ENCODE measurements at regions not wholly inside any gene's neighbourhood (a gene's known extent, or its start where the extent isn't known, plus 50 kb on each side); places are given as distances from the start of the nearest gene placed in this dataset.

DNA sequence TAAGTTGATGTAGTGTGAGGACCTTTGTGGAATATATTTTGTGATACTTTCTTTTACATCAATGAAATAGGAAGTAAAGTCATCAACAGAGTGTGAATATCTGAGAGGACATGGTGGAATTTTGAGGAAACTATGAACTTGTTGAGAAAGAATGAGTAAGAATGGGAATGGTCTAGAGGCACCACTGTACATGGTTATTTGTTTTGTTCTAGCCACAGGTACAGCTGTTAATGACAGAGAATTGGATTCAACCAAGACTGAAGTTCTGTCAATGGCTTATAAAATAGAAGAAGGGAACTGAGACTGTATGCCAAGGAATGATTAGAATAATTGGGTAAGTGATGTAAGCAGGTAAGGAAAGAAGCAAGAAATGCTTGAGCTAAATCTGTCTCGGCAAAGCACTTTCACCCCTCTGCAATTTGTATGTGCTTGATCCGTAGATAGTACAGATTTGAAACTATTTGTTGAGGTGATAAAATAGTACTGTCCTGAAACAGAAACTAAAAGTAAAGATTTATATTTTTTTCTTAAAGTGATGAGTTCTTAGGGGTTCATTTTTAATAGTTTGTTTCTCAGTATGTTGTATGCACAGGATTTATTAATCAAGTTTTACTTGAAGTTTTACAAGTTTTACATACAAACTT is 468.8 kb upstream of the SMC2 start:
- Mint-ChIP-seq H3K27ac (ENCODE audit: unreplicated experiment) (no peak overlapping the region), H3K4me1 (ENCODE audit: low read depth) (no peaks in the 10 kb centered on the region), H3K4me3 (ENCODE audit: unreplicated experiment) (no peak overlapping the region), H3K27me3 (ENCODE audit: low read depth) (no peaks in the 10 kb centered on the region), H3K9me3 (ENCODE audit: low read depth) (peaks cover 10% of the 10 kb centered on the region), H3K36me3 (ENCODE audit: low read depth) (no peaks in the 10 kb centered on the region)
- DNase-seq (ENCODE audit: low spot score) = no peak
- TF ChIP-seq CTCF (IDR thresholded peaks at IDR 0.05) = no peak

DNA sequence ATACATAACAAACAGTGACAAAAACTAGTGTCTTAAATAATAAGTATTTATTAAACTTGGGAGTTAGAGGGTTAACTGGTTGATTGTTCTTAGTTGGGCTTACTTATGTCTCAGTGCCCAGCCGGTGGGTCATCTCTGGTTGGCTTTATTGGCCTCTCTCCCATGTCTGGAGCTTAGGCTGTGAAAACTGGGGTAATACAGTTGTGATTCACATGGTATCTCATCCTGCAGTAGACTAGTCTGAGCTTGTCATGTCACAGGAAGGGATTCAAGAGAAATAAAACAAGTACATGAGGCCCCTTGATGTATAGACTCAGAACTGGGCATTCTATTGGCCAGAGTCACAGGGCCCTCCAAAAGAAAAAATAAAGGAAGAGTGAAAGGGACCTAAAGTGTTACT is 466.4 kb upstream of the SMC2 start:
- peaks cover 8% of the 10 kb centered on the region for H3K9me3 Mint-ChIP-seq (ENCODE audit: low read depth)
- no peak for DNase-seq (ENCODE audit: low spot score)
- no peak for TF ChIP-seq CTCF (IDR thresholded peaks at IDR 0.05)
- no peaks in the 10 kb centered on the region for H3K4me1 Mint-ChIP-seq (ENCODE audit: low read depth)
- H3K36me3 Mint-ChIP-seq (ENCODE audit: low read depth) = no peaks in the 10 kb centered on the region
- no peak overlapping the region for H3K4me3 Mint-ChIP-seq (ENCODE audit: unreplicated experiment)
- H3K27me3 Mint-ChIP-seq (ENCODE audit: low read depth) = no peaks in the 10 kb centered on the region
- no peak overlapping the region for H3K27ac Mint-ChIP-seq (ENCODE audit: unreplicated experiment)

- no peaks in the 10 kb centered on the region for H3K4me1 Mint-ChIP-seq (ENCODE audit: low read depth)
Measured at GRCh38 chr9:103649086-103649485, 445.0 kb upstream of the SMC2 start.

DNA sequence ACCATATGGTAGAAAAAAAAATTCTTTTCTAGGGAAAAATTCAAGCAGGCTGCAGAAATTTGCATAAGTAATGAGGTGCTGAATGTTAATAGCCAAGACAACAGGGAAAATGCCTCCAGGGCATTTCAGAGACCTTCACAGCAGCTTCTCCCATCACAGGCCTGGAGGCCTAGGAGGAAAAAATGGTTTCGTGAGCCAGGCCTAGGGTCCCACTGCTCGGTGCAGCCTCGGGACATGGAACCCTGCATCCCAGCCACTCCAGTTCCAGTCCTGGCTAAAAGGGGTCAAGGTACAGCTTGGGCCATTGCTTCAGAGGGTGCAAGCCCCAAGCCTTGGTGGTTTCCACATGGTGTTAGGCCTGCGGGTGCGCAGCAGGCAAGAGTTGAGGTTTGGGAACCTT is 436.0 kb upstream of the SMC2 start:
- no peaks in the 10 kb centered on the region for H3K27me3 Mint-ChIP-seq (ENCODE audit: low read depth)
- TF ChIP-seq CTCF (IDR thresholded peaks at IDR 0.05) = no peak
- peaks cover 9% of the 10 kb centered on the region for H3K9me3 Mint-ChIP-seq (ENCODE audit: low read depth)
- H3K4me3 Mint-ChIP-seq (ENCODE audit: unreplicated experiment) = no peak overlapping the region
- no peak for DNase-seq (ENCODE audit: low spot score)
- H3K36me3 Mint-ChIP-seq (ENCODE audit: low read depth) = no peaks in the 10 kb centered on the region
- H3K4me1 Mint-ChIP-seq (ENCODE audit: low read depth) = no peaks in the 10 kb centered on the region
- H3K27ac Mint-ChIP-seq (ENCODE audit: unreplicated experiment) = no peak overlapping the region

More at GRCh38 chr9:103649086-103649485, 445.0 kb upstream of the SMC2 start:
- Mint-ChIP-seq H3K9me3 (ENCODE audit: low read depth) (peaks cover 2% of the 10 kb centered on the region), H3K27me3 (ENCODE audit: low read depth) (no peaks in the 10 kb centered on the region), H3K4me3 (ENCODE audit: unreplicated experiment) (no peak overlapping the region), H3K27ac (ENCODE audit: unreplicated experiment) (no peak overlapping the region), H3K36me3 (ENCODE audit: low read depth) (no peaks in the 10 kb centered on the region)
- no peak for DNase-seq (ENCODE audit: low spot score)
- TF ChIP-seq CTCF (IDR thresholded peaks at IDR 0.05) = no peak

DNA sequence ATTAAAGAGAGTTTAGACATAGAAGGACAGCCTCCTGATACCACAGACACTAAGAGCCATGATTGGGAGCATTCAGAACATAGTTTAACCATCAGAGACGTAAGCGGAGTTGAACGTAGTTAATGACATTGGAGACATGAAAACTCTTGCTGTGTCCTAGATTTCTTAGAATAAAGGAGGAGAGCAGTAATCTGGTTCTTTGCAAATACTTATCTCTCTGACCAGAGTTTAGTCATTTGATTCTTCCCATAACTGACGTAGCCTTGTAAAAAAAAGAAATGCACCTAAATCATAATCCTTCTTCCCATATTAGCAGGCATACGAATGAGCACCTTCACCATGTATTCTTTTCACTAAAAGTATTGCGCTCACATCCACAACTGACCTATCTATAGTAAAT is 433.3 kb upstream of the SMC2 start:
- H3K4me3 Mint-ChIP-seq (ENCODE audit: unreplicated experiment) = no peak overlapping the region

More for the DNA sequence above, 433.3 kb upstream of the SMC2 start:
- no peak for TF ChIP-seq CTCF (IDR thresholded peaks at IDR 0.05)
- no peak for DNase-seq (ENCODE audit: low spot score)
- Mint-ChIP-seq H3K9me3 (ENCODE audit: low read depth) (peaks cover 9% of the 10 kb centered on the region), H3K4me1 (ENCODE audit: low read depth) (no peaks in the 10 kb centered on the region), H3K27me3 (ENCODE audit: low read depth) (no peaks in the 10 kb centered on the region), H3K27ac (ENCODE audit: unreplicated experiment) (no peak overlapping the region), H3K36me3 (ENCODE audit: low read depth) (no peaks in the 10 kb centered on the region)
